Mesodermal cell (in vitro differentiated cells): ENCODE measurements at regions not wholly inside any gene's neighbourhood (a gene's known extent, or its start where the extent isn't known, plus 50 kb on each side); places are given as distances from the start of the nearest gene placed in this dataset.

ENCODE experiments used
- H3K27ac ChIP-seq: 2 replicates; pipeline ENCODE4 v1.7.0; 2013; ENCODE audit warnings: mild to moderate bottlenecking, low read depth, low read length, moderate library complexity; ENCODE audit not compliant: severe bottlenecking
- H3K36me3 ChIP-seq: 2 replicates; pipeline ENCODE4 v1.7.1; 2013; ENCODE audit warnings: mild to moderate bottlenecking, low read length, moderate library complexity; ENCODE audit not compliant: control insufficient read depth, insufficient read depth
- H3K4me1 ChIP-seq: one replicate; pipeline ENCODE4 v1.7.1; 2013; ENCODE audit warnings: mild to moderate bottlenecking, low read length; ENCODE audit not compliant: insufficient read depth, control insufficient read depth, poor library complexity, severe bottlenecking
- H3K4me3 ChIP-seq: 2 replicates; pipeline ENCODE4 v1.7.0; 2013; ENCODE audit warnings: low read length, control low read depth, mild to moderate bottlenecking; ENCODE audit not compliant: insufficient read depth, poor library complexity, severe bottlenecking; ENCODE audit errors: extremely low read depth
- H3K9me3 ChIP-seq: 2 replicates; pipeline ENCODE4 v1.7.1; 2013; ENCODE audit warnings: mild to moderate bottlenecking, low read length, moderate library complexity; ENCODE audit not compliant: control insufficient read depth
- WGBS, 2 experiments: methylation state at CpG; one replicate each; pipeline ENCODE4 v1.1.5; 2013; ENCODE audit warnings: missing lambda C conversion rate in 2 of 2; ENCODE audit not compliant: insufficient coverage in 2 of 2; 5-methylcytosine and 5-hydroxymethylcytosine counted together

DNA sequence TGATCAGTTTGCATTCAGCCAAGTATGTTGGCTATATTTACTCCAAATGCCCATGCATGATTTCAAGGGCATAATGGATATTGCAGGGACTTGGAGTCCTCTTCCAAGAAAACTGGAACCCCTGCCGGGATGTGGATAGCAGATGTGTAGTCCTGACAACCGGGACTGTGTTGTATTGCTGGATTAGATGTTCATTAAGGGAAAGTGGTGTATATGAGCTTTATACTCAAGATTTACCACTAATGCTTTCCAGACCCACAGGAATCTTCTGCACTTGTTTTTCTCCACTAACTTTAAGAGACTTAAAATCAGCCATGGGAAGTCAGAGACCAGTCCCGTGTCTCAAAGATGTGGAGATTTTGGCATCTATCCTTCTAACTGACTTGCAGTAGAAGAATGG lies 770.9 kb downstream of the HDGFL1 start:
- H3K4me3 ChIP-seq, result no peak overlapping the region
- no peaks in the 10 kb centered on the region for H3K36me3 ChIP-seq
- no peak overlapping the region for H3K27ac ChIP-seq
- H3K4me1 ChIP-seq, result no peaks in the 10 kb centered on the region
- H3K9me3 ChIP-seq, result no peaks in the 10 kb centered on the region
- 91% methylated on average over 1 of the region's 3 CpGs for WGBS, 2 experiments

DNA sequence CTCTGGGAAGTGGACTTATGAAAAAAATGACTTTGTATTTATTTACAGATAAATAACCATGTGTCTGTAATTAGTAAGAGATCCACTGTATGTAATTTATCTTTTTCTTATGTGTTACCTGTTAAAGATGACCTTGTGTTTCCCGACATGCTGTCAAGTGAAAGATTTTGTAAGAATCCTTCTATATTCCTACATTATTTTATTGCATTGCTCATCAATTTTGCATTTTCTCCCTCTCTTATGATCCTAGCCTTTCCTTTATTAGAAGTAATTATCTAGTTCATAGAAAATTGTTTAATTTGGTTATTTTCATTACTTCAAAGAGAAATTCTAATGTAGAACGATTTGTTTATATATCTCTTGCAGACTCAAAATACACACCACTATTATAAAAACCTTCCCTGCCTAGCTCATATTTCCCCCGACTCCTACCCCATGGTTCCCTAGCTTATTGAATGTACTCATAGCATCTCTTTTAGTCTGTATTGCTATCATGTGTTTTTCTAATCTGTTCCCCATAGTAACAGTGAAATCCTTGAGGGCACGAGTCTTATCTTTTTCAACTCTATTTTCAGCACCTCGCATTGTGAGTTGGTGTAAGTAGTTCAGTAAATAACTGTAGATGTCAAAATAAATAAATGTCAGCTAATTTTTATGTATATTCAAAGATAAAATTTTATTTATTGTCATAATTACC lies 774.4 kb downstream of the HDGFL1 start:
- WGBS, 2 experiments, result 88% methylated on average over 1 of the region's 5 CpGs; no CpG with 5 or more reads in 1 of the 2 experiments
- Histone ChIP-seq H3K9me3 (no peaks in the 10 kb centered on the region), H3K4me1 (no peaks in the 10 kb centered on the region), H3K27ac (no peak overlapping the region), H3K4me3 (no peak overlapping the region), H3K36me3 (no peaks in the 10 kb centered on the region)

DNA sequence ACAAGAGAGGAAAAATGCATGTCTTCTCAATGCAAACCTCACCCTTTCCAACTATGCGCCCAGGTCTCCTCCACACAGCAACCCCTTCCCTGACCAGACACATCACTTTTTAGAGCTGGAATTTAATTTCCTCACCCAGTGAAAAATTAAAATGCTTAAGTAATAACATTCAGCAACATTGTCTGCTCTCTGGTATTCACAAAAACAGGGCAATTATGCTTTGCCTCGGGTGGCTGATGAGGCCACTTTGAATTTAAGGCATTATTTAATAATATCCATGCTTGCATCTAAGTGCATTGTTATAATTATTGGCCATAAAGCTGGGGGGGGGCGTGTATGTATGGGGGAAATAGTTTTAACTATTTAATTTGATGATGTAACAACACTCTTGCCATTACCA lies 777.8 kb upstream of the NRSN1 start:
- Histone ChIP-seq H3K4me1 (peaks cover 5% of the 10 kb centered on the region), H3K9me3 (no peaks in the 10 kb centered on the region), H3K4me3 (no peak overlapping the region), H3K27ac (no peak overlapping the region), H3K36me3 (no peaks in the 10 kb centered on the region)
- 100% methylated on average over 1 of the region's 3 CpGs; no CpG with 5 or more reads in 1 of the 2 experiments for WGBS, 2 experiments

DNA sequence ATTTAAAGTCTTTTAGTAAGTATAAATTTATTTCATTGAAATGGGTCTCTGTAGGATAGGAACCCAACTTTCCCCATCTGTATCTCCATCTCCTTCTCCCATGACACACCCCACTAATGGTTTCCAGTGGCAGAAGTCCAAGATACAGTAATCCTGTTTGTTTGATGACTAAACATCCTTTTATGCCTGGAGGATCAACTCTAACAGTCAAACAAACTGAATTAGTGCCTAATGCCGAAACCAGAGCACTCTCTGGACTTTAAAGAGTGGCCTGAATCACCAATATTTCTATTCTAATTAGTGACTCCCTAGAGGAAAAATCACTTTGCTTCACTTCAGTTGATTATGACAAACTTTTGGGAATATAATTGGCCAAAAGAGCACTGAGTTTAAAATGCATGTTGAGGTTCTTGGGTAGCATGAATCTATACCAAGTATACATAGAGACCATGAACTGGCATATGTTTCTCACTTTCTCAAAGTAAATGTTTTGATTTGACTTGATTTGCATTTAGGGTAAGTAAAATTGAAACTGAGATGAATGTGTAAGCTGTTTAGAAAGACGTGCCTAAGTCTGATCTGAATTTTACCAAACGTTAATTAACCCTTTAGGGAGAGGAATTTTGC lies 776.4 kb upstream of the NRSN1 start:
- Histone ChIP-seq H3K4me3 (no peak overlapping the region), H3K9me3 (no peaks in the 10 kb centered on the region), H3K36me3 (no peaks in the 10 kb centered on the region), H3K4me1 (peaks cover 5% of the 10 kb centered on the region), H3K27ac (no peak overlapping the region)
- WGBS, 2 experiments, result 61% methylated on average over 2 of the region's 3 CpGs; no CpG with 5 or more reads in 1 of the 2 experiments

DNA sequence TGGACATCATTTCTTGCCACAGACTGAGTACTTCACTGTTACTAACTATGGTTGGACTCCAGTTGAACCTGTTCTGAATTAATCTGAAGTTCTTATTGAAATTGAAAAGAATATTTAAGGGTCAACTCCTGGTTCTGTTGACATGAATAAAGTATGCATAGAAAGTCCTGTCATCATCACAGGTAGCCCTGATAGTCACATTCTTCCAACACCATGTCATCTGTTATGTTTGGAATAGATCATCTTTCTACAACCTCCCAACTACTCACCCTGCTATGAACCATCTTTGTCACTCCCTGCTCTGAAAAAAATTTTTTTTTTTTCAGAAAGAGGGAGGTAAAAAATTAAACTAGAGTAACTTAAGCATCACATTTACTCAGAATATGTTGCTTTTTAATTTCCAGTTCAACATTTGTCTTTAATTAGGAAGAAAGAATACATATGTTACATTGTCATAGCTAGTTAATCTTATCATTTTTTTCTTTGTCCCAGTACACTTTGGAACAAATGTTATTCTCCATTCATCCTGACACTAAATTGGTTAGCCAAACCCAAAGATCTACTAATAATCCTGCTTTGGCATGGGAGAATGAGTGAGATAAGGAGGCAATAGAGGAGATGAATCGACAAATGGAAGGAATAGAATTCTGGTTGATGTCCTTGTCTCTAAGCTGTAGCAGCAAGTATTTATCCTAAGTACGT lies 775.1 kb upstream of the NRSN1 start:
- H3K9me3 ChIP-seq, result no peaks in the 10 kb centered on the region
- whole genome bisulfite sequencing, 2 experiments, result 60% methylated on average over 1 of the region's 2 CpGs; no CpG with 5 or more reads in 1 of the 2 experiments
- no peak overlapping the region for H3K27ac ChIP-seq
- H3K4me3 ChIP-seq, result no peak overlapping the region
- peaks cover 5% of the 10 kb centered on the region for H3K4me1 ChIP-seq
- H3K36me3 ChIP-seq, result no peaks in the 10 kb centered on the region

DNA sequence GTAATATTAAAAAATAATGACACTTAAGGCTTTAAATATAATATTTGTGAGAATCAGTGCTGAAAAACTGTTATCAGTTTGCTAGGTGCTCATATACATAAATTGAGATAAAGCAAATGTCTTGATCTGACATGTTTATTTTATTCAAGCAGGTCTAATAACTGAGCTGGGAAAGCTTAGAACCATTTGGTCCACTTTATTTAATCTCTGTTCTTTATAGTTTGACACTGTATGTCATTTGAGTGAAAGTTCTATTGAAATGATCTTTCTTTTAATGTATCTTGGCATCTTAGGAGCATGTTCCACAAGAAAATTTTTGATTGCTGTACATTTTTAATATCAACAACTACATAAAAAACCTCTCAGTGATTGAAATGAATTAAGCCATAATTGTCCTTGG lies 772.0 kb upstream of the NRSN1 start:
- no peak overlapping the region for H3K27ac ChIP-seq
- no peaks in the 10 kb centered on the region for H3K36me3 ChIP-seq
- no peak overlapping the region for H3K4me3 ChIP-seq
- no peaks in the 10 kb centered on the region for H3K9me3 ChIP-seq
- peaks cover 5% of the 10 kb centered on the region for H3K4me1 ChIP-seq

DNA sequence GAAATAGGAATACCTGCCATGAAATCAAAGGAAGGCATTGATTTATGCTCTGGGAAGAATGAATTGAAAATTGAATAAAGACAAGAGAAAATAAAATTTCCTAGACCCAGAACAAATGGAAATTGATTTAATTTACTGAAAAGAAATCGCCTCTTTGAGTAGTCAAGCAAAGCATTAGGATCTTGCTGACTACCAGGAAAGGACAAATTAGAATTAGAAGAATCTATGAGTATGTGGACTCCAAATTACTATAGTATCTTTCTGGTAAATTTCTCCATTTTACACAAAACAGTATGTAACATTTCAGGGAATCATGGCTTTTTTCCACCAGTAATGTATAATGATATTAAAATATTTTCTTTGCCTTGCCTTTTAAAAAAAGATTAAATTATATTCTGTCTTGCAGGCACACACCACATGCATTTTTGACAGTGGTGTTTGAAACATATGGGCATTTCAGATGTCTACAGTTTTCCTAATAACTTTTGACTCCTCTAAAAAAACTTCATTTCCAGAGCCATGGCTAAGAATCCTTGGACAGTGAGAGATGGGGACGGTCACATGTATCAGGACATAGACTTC lies 768.7 kb upstream of the NRSN1 start:
- H3K4me3 ChIP-seq, result no peak overlapping the region
- no peaks in the 10 kb centered on the region for H3K4me1 ChIP-seq
- WGBS, 2 experiments, result no CpG with 5 or more reads among the region's 2 CpGs
- no peaks in the 10 kb centered on the region for H3K9me3 ChIP-seq
- no peaks in the 10 kb centered on the region for H3K36me3 ChIP-seq
- H3K27ac ChIP-seq, result no peak overlapping the region

DNA sequence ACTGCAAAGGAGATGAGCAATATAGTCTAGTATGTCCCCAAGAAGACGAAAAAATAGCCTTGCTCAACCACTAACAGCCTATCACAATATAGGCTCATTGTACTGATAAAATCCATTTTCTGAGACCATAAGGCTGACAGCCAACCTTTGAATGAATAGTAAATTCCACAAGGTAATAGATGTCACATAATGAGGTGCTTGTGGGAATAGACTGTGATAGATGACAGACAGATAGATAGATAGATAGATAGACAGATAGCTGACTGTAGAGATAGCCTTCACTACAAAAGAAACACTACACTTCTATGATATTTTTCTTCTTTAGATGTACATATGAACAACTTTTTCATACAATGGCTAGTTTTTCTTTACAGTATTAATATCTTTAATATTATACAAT lies 760.3 kb upstream of the NRSN1 start:
- no peak overlapping the region for H3K4me3 ChIP-seq
- no peak overlapping the region for H3K27ac ChIP-seq
- no peaks in the 10 kb centered on the region for H3K4me1 ChIP-seq
- WGBS, 2 experiments, result no CpG with 5 or more reads among the region's 1 CpG
- H3K9me3 ChIP-seq, result no peaks in the 10 kb centered on the region
- no peaks in the 10 kb centered on the region for H3K36me3 ChIP-seq

DNA sequence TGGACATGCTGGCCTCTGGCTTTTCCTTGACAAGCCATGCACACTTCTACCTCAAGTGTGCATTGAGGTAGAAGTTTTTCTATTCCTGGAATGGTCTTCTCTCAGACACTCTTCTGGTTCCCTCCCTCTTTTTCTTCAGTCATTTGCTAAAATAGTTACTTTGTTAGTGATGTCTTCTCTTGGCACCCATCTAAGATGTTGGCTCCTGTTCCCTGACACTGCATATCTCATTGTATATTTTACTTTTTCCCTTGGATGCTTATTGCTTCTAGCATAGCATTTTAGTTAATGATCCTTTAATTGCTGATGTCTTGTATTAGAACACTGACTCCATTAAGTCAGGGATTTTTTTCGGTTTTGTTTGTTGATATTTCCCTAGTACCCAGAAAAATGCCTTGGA lies 758.7 kb upstream of the NRSN1 start:
- Histone ChIP-seq H3K9me3 (no peaks in the 10 kb centered on the region), H3K4me3 (no peak overlapping the region)
- no CpG with 5 or more reads among the region's 1 CpG for WGBS, 2 experiments

DNA sequence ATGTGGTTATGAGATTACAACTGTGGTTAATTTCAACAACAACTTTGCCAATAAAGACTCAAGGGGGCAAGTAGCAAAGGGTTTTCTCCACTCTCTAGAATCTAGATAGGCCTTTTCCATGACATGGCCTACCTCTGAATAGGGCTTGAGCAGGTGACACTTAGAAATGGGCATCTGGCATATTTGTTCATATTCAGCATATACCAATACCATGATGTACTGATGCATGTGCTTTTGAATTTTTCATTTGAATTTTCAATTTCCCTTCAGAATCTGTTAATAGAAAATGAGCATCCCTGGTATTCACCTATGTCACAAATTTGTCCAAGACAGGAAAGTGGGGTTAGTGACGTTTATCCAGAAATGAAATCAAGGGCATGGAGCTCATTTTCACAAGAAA lies 757.5 kb upstream of the NRSN1 start:
- no peaks in the 10 kb centered on the region for H3K36me3 ChIP-seq
- H3K9me3 ChIP-seq, result no peaks in the 10 kb centered on the region
- no CpG with 5 or more reads among the region's 1 CpG for WGBS, 2 experiments
- no peak overlapping the region for H3K27ac ChIP-seq
- H3K4me3 ChIP-seq, result no peak overlapping the region
- H3K4me1 ChIP-seq, result no peaks in the 10 kb centered on the region

More for the DNA sequence above, 758.7 kb upstream of the NRSN1 start:
- Histone ChIP-seq H3K36me3 (no peaks in the 10 kb centered on the region), H3K4me1 (no peaks in the 10 kb centered on the region), H3K27ac (no peak overlapping the region)
